ENCODE measurements at regions not wholly inside any gene's neighbourhood (a gene's known extent, or its start where the extent isn't known, plus 50 kb on each side); places are given as distances from the start of the nearest gene placed in this dataset.
"Not testable (repeated sequence)": the region's sequence is repeated elsewhere in the genome, so short reads cannot be mapped to it uniquely, and the experiment has no call there.

DNA sequence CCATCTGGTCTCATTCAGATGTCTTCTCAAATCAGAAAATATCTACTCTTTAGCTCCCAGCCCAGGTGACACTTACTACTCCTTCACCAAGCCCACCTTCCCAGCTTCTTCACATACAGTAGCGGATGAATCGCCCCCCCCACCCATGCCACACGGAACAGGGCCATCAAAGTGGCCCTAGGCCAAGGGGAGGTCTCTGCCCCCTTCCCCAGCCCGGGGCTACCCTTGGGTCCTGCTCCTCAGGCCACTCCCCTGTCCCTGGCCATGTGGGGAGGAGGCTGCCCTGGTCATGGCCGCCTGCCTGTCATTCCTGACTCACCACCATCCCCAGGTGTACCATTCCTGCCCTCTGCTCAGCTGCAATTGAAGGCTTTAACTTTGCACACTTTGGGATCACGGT lies 142.8 kb downstream of the NECTIN1 start:
- TF ChIP-seq, protein P1, sequence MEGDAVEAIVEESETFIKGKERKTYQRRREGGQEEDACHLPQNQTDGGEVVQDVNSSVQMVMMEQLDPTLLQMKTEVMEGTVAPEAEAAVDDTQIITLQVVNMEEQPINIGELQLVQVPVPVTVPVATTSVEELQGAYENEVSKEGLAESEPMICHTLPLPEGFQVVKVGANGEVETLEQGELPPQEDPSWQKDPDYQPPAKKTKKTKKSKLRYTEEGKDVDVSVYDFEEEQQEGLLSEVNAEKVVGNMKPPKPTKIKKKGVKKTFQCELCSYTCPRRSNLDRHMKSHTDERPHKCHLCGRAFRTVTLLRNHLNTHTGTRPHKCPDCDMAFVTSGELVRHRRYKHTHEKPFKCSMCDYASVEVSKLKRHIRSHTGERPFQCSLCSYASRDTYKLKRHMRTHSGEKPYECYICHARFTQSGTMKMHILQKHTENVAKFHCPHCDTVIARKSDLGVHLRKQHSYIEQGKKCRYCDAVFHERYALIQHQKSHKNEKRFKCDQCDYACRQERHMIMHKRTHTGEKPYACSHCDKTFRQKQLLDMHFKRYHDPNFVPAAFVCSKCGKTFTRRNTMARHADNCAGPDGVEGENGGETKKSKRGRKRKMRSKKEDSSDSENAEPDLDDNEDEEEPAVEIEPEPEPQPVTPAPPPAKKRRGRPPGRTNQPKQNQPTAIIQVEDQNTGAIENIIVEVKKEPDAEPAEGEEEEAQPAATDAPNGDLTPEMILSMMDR (IDR thresholded peaks at IDR 0.05; ENCODE audit: borderline replicate concordance, control extremely low read depth, extremely low read depth, insufficient read depth, missing control alignments) = no peak
- no peak for DNase-seq (ENCODE audit: low spot score)
- in situ Hi-C loops (cut with MboI; ENCODE audit: low sequenced_read_pairs, unreplicated experiment) = no loop called here

- in situ Hi-C loops (cut with MboI; ENCODE audit: low sequenced_read_pairs, unreplicated experiment) = no loop called here
- no peak for DNase-seq (ENCODE audit: low spot score)
- TF ChIP-seq, protein P1 (IDR thresholded peaks at IDR 0.05; ENCODE audit: borderline replicate concordance, control extremely low read depth, extremely low read depth, insufficient read depth, missing control alignments) = no peak
These were observed 143.8 kb downstream of the NECTIN1 start for GRCh38 chr11:119585043-119585781.

DNA sequence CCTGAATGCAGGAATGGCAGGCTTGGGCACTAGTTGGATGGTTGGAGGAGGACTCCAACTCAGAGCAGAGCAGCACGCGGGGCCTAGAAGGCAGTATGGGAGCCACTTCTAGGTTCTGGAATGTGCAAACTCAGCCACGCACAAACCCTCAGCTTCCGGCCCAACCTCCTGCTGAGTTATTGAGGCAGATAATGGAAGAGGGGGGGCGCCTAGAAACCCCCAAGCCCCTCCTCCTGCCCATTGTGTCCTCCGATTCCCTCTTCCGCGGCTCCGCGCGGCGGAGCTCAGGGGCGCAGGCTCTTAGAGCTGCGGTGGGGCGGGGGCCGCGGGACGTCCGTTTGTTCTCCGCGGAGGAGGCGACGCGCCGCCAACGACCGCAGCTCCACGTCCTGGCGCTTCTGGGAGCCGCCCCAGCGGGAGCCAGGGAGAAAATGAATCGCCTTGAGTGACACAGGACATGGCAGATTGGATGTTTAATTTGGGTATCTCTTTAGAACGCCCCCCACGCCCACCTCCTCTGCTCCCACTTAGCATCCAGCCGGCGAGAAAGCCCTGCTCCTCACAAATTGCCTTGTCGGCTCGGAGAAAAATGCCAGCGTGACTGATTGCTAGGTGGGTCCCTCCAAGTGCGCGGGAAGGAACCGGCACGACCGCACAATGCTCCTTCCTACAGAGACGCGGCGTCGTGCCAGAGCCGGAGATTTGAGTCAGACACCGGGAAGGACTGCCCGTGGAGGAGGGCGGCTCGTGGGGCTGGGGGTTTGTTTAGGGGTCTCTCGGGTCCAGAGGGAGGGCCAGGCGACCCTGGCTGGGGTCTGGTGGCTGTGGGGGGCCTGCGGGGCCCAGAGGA lies 144.6 kb downstream of the NECTIN1 start:
- DNase-seq (ENCODE audit: low spot score) = no peak
- in situ Hi-C loops (cut with MboI; ENCODE audit: low sequenced_read_pairs, unreplicated experiment) = no loop called here
- TF ChIP-seq, protein P1 (IDR thresholded peaks at IDR 0.05; ENCODE audit: borderline replicate concordance, control extremely low read depth, extremely low read depth, insufficient read depth, missing control alignments) = no peak

DNA sequence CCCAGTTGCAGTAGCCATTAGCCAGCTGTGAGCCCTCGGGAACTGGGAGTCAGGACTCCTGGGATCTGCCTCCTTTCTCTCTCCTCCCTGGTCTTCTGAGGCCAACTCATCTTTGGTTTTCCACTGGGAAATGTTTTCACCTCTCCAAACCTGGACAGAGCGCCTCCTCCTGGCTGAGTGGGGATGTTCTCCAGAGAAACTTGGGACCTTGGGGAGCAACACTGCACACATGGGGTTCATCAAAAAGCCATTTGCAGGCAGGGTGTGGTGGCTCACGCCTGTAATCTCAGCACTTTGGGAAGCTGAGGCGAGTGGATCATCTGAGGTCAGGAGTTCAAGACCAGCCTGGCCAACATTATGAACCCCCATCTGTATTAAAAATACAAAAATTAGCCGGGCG lies 145.4 kb downstream of the NECTIN1 start:
- DNase-seq (ENCODE audit: low spot score) = no peak
- in situ Hi-C loops (cut with MboI; ENCODE audit: low sequenced_read_pairs, unreplicated experiment) = no loop called here

GRCh38 chr11:119581396-119581795 lies 147.6 kb downstream of the NECTIN1 start:
- DNase-seq (ENCODE audit: low spot score); in situ Hi-C loops (cut with MboI; ENCODE audit: low sequenced_read_pairs, unreplicated experiment): not testable (repeated sequence)

More for the DNA sequence above, 145.4 kb downstream of the NECTIN1 start:
- TF ChIP-seq, protein P1 (IDR thresholded peaks at IDR 0.05; ENCODE audit: borderline replicate concordance, control extremely low read depth, extremely low read depth, insufficient read depth, missing control alignments) = no peak

- DNase-seq (ENCODE audit: low spot score) = no peak
- in situ Hi-C loops (cut with MboI; ENCODE audit: low sequenced_read_pairs, unreplicated experiment) = no loop called here
- TF ChIP-seq, protein P1 (IDR thresholded peaks at IDR 0.05; ENCODE audit: borderline replicate concordance, control extremely low read depth, extremely low read depth, insufficient read depth, missing control alignments) = no peak
These were observed 148.2 kb downstream of the NECTIN1 start for GRCh38 chr11:119580751-119581150.

DNA sequence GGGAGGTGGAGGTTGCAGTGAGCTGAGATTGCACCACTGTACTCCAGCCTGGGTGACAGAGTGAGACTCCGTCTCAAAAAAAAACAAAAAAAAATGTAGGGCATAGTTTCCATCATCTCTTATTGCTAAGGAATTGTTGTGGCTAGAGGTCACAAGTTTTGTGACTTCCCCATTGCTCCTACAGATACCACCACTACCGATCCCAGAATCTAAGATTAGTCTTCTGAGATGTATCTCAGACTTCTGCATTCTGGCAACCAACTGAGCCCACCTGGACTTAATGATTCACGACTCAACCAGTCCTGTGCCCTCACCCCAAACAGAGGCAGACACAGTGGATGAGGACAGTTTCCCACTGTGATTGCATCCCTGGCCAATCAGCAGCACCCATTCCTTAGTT lies 148.9 kb downstream of the NECTIN1 start:
- DNase-seq (ENCODE audit: low spot score) = no peak
- TF ChIP-seq, protein P1 (IDR thresholded peaks at IDR 0.05; ENCODE audit: borderline replicate concordance, control extremely low read depth, extremely low read depth, insufficient read depth, missing control alignments) = no peak
- in situ Hi-C loops (cut with MboI; ENCODE audit: low sequenced_read_pairs, unreplicated experiment) = no loop called here
